Bone marrow (tissue), 2 donors: ENCODE measurements at regions not wholly inside any gene's neighbourhood (a gene's known extent, or its start where the extent isn't known, plus 50 kb on each side); places are given as distances from the start of the nearest gene placed in this dataset.

Experiments used
- DNase-seq, 2 donors: peaks; one replicate each; lab custom pipeline; 2025; lab: John Stamatoyannopoulos, UW

DNA sequence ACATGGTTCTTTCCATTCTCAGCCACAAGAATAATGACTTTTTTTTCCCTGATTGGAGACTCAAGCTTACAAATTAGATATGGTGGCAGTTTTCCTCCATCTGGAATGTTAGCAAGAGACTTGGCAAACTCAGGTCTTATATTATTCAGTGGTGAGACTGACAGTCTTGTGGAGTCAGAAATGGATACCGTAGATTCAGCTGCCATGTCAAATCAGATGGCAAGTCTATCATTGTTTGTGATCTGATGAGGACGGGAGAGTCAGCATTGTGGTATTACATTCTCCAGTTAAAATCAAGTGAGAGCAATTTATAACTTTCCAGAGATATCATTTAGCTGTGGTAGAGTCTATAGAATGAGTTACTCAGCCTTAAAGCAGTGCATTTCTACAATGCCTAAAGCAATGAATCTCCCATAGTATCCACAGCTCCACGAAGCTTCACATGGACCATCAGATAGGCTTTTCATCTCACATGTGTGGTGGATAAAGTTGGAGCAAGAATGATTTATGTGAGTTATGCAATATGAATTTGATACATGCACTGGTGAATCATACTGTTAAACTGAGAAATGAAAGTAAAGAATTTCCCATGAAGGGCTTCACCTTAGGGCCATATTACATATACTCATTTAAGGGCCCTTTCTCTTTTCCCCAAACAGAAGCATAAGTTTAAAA lies 430.6 kb downstream of the ZNF608 start:
- no peak for DNase-seq

DNA sequence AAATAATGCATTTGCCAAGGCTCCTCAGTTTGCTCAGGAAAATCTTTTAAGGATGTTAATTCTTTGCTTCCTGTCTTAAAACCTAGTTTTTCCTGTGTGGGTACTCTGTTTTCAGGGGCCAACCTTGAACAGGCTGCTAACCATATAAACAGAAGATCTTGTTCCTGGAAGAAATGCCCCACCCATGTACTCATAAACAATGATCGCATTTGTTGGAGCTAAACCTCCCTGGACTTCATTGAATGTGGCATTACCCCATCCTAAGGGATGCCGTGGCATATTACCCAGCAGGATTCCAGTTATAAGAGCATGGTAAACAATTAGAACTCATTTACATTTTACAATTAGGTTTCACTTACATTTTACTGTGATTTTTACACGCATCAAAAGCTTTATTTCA lies 436.0 kb downstream of the ZNF608 start:
- no peak for DNase-seq

DNA sequence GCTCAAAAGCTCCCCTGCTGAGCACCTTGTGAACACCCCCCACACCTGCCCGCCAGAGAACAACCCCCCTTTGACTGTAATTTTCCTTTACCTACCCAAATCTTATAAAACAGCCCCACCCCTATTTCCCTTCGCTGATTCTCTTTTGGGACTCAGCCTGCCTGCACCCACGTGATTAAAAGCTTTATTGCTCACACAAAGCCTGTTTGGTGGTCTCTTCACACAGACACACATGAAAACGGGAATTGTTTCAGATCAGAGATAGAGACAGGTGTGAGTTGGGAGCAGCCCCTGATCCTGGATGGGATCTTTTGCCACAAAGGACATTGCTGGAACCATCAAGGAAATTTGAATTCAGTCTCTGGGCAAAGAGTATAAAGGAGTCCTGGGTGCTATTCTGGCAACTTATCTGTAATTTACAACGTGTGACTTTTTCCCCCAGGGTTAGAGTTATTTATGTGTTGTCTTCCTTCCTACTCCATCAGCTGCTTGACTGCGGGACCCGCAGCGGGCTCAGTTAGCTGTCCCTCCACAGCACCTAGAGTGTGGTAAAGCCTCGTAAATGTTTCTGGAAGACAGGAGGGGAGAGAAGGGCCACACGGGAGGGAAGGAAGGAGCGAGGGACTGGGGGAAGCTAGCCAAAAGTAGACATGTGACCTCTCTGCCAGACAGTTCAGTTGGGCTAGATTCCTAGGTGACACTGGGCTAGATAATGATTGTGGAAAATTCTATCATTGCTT lies 437.0 kb downstream of the ZNF608 start:
- DNase-seq = no peak

DNA sequence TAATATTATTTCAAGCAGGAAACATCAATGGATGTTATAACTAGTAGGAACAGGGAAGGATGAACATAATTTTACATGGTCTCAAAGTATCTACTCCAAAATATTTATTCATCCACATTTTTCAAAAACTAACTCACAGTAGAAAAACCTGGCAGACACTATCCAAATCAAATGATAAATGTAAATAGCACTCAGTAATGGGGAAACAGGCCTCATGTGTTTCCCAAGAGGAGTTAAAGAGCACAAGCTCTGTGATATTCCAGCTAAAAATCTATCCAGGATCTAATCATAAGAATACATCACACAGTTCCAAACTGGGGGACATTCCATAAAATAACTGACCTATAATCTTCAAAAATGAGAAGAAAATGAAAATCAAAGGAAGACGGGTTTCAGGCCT lies 443.1 kb downstream of the ZNF608 start:
- DNase-seq = no peak

DNA sequence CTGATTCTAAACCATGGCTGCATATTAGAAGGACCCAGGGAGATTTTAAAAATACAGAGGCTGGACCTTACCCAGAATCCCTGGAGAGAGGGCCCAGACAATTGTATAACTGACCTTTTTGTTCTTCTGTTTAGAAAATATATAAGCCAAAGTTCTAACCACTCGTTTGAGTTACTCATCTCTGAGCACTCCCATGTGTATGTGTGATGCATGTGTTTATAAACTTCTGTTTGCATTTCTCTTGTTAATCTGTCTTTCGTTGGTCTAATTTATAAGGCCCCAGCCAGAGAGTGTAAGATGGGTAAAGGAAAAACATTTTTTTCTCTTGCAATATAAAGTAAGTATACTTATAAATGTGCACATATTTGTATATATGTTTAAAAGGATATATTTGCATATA lies 443.9 kb downstream of the ZNF608 start:
- DNase-seq = no peak

DNA sequence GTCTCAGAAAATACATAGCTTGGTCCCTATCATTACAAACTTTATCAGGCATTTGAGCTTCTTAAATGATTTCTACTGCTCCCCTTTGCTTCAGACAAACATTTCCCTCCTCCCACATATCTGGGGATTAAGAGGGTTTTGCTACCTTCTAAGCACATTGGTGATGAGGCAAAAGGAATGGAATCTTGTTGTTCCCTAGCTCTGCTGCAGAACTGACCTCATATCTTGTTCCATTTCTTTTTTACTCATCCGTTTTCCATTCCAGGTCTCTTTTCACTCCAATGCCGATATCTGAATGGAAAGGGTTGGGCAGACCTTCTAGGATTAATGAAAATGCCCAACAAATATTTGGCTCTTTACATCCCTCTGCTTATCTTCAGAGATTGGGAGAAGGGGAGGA lies 444.6 kb downstream of the ZNF608 start:
- DNase-seq = no peak

DNA sequence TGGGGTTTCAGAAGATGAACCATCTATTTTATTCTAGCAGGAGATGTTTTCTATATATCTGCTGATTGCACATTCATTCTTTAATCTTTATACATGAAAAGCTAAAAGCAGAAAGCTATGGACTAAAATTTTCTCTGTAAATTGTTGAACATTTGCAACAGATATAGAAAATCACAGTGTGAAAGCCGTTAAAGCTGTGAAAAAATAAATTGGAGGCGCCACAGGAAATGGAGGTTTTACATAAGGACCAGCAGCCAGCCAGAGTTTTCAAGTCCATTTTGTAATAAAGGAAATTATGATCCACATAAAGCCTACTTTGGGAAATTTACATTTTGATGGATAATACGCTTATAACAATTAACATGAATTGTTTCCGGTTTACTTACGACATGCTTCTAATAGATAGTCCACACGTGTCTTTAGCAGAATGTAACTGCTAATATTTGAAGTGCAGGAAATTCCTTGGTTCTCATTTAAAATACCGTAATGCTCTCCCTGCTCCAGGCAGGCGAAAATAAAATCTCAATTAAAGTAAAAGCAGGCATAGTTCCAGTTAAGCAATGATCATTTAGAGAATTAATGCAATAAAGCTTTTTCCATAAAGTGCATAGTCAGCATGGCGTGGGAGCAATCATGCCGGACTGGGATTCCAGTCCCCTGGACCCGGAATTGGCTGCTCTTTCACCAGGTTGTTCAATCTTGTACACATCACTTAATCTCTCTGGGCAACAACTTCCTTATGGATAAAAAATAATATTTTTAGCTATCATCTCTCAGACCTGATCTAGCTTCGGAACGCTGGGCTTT lies 445.4 kb downstream of the ZNF608 start:
- no peak for DNase-seq

DNA sequence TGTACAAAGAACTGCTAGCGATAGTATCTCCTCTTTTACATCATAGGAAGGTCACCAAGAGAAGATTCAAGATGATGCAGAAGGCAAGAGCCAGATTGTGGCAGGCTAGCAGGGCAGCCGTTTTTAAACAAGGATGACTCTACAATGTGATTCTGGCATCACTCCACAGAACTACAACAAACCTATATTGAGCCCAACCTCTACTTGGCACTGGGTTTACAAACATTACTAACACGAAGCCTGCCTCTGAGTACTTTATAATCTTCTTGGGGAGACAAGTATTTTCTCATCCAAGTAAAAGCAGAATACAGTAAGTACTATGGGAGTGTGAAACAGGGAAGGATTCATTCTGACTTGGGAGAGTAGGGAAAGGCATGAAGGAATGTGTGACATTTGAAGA lies 448.6 kb downstream of the ZNF608 start:
- no peak for DNase-seq

DNA sequence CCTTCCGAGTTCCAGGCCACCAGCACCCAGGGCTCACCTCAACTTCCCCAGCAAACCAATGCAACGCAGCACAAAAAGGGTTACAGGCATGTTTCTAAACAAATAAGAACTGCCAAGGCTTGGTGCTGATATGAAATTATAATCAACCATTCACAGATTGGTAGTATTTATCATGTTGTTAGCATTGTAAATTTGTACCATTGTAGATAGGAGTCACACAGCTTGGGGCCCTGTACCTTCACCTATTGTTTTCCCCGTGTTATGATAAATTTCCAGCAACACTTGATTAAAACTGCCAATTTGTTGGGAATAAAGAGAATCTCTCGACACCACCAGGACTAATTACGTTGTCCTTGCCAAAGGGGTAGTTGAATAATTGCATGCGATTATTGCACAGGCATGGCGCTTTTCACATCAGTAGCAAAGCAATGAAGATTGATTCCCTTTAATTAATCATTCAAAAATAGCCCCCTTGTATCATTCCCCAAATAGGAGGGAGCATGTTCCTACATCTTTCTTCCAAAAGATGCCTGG lies 454.1 kb downstream of the ZNF608 start:
- no peak for DNase-seq

DNA sequence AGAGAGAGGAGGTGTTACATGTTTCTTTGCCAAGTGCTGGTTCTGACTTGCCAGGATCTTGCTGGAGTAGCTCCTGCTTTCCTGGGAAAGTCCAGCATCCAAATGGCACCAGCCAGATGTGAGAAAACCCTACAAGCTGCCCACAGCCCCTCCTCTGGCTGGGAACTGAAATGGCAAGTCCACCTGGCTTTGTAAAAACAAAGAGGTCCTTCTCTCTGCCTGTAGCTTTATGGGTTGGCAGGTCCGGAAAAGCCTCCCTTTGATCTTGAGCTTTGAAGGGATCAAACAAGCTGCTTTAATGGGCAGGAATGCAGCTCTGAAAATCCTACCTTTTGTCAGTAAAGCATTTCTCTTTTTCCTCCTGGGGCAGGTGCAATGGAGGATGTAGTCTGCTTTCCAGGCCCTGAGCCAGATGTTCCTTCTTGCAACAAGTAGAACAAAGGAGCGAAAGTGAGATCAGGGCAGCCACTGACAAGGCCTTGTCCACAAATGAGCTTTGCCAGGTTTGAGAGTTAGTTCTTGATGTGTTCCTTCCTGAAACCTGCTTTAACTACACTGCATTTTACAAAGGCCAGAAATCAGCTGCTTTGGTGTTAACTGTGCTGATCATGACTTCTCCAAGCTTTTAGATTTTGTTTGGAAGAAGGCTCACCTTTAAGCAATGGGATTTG lies 456.7 kb downstream of the ZNF608 start:
- no peak for DNase-seq

DNA sequence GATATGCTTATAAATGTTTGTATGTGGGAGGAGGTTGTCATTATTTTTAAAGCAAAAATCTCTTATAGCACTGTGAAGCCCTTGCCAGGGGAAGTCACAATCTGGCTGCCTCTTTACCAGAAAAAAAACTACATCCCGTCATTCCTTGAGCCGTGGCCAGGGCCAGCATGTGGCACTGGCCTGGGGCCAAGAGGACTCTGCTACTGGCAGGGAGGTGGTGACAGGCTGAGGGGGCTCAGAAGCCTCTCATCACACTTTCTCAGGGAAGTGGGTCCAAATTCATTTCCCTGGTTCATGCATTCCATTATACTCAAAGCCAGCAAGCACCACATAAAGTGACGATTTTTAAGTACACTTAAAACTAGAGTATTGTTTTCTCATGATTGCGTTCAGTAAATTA lies 457.3 kb downstream of the ZNF608 start:
- no peak for DNase-seq

DNA sequence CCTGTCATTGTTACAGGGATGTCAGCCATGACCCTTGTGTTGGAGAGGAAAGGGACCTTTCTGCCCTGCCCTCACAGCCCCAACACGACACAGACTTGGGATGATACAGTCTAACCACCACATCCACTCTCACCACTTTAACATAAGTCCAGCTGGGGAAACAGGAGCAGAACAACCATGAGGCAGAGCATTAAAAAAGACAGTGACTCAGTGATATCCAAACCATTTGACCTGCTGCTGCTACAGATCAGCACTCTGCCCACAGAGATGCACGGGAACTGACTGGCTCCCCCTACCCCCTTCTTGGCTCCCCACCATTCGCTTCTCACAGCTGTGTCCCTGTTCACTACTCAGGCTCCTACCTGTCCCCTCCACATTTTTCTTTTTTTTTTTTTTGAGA lies 458.6 kb downstream of the ZNF608 start:
- no peak for DNase-seq

DNA sequence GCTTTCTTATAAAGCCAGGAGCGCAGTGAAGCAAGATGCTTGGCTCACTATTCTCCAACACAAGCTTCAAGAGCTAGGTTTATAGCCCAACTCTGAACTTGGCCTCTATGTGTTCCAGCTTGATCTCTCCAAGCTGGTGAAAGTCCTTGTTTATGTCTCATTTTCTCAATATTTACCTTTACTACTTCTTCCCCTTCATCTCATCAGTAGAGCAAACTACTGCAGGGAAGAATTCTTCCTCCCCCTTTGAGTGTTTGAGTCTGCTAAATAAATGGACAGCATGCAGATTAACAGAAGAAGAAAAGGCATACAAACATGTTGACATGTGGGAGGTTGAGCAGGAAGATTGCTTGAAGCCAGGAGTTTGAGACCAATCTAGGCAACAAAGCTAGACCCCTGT lies 460.7 kb downstream of the ZNF608 start:
- DNase-seq = no peak

DNA sequence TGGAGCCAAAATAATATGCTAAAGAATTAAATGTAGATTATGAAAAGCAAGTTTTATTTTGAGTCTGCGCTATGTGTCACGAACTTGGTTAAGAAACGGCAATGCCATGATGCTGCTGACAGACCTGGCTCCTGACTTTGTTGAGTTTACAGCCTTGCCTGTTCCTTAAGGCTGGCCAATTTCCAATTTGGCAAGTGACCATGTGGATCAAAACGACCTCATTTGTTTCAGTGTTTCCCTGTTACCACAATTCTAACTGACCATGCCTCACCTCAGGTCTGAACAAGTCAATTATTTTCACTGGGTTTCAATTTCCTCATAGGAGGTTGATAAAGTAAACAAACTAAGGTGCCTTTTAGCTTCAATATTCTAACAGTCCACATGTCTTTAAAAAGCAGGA lies 461.4 kb downstream of the ZNF608 start:
- DNase-seq = no peak

DNA sequence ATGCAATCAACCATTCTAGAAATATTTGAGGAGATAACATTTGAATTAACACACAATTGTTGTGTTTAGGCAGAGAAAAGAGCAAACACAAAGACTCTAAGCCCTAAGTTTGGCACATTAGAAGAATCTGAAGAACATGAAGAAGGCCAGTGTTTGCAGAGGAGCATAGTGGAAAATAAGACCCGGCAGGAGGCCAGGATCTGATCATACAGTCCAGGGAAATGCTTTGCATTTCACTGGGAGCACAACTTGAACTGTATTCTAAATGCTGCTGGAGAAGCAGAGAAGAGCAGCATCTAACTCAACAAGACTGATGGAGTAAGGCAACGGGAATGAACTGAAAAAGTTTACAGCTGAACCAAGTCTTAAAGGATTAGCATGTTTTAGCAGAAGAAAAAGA lies 463.4 kb downstream of the ZNF608 start:
- DNase-seq = no peak

DNA sequence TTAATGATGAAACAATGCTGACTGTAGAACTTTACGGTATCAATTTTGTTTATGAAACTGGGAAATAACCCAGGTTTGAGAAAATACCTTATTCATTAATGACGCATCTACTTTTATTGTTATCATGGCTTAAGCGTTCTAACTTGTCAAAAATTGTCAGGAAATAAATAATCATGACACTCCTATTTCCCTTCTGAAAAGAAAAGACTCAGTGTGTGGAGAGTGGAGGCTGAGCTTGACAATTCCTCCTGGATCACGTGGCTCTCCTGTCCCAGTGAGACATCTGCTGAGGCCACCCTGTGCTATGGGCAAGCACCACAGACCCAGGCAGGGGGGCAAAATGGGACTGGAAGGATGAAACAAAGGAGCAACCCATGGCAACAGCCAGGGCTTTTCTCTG lies 466.4 kb downstream of the ZNF608 start:
- no peak for DNase-seq

DNA sequence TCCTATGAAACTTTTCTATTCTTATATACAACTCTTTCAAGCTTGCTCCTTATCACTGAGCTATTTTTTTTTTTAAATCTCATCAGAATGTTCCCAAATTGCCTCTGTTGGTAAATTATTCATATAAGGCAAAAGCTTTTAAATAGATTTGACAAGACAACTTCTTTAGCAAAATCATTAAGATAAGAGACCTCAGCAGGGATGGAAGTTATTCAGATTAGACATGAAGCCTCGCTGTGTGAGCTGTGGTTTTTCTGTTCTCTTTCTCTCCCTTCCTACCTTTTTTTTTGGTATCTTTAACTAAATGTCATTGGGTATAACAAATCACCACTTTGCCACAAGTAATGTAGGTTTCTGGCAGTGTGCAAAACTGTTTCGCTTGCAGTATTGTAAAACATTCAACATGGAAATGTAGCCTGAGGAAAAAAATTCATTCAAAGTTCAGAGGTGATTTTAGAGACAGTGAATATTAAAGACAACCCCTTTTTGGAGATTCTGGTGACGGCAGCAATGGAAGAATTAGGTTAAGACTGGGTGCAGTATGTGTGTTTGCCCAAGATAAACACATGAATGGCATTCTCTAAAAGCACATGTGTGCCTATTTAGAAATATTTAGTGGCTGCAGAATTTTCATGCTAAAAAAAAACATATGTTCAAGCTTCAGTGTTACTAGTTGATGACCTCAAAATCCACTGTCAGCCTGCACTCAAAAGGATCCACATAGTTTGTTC lies 467.1 kb downstream of the ZNF608 start:
- no peak for DNase-seq

DNA sequence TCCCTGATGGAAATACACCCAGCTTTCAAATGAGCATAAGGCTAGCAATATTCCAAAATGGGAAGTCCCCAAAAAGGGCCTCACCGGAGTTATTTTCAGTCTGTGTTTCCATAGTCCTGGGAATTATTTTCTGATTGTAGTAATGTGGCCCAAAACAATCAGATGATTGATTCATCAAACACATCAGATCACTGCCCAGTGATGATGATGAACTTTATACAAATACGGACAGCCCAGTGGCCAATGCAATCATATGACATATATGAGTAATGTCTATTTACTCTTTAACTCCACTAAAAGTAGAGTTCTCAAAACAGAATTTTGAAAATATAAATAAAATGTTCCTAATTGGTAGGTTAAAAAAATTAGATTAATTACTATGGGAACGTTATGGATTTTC lies 467.8 kb downstream of the ZNF608 start:
- no peak for DNase-seq

DNA sequence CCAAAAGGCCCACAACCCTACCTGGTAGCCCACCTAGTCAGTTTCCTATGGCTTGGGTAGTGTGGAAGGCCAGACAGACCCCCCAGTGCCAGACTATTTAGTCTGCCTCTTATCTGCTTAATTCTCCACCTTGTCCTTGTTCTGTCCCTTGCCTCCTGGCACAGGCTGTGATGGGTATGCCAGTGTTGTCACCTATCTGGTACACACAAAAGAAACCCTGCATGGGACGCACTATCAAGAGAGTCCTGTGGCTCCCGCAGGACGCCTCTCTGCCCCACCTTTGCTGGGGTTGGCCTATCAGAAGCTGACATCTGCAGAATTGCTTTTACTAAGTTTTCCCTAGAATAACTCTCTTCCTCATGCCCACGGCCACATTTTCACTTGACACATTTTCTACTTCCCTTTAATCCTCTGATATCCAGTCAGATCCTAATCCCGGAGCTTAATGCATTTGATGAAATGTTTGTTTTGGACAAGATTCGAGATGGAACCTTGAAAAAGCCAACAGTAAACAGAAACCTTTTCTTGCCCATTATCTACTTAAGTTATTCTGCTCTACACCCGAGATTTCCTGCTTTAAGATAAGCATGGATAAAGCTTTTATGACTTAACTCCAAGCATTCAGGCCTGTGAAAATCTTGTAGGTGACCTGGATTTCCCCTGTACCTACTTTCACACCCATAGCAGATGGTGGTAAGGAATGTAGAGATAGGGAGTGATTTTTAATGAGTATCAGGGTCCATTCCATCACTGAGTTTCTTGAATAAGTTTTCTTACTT lies 468.5 kb downstream of the ZNF608 start:
- no peak for DNase-seq

DNA sequence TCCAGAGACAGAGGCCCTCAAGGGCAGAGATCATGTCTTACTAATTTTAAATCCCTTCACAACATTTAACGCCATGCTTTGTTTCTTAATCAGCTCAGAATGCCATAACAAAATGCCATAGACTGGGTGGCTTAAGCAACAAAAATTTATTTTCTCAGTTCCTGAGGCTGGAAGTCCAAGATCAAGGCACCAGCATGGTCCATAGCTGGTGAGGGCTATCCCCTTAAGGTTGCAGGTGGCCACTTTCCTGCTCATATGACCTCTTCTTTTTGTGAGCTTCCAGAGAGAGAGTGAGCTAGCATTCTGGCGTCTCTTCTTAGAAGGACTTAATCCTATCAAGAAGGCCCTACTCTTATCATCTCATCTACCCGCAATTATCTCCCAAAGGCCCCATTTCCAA lies 470.3 kb downstream of the ZNF608 start:
- no peak for DNase-seq

DNA sequence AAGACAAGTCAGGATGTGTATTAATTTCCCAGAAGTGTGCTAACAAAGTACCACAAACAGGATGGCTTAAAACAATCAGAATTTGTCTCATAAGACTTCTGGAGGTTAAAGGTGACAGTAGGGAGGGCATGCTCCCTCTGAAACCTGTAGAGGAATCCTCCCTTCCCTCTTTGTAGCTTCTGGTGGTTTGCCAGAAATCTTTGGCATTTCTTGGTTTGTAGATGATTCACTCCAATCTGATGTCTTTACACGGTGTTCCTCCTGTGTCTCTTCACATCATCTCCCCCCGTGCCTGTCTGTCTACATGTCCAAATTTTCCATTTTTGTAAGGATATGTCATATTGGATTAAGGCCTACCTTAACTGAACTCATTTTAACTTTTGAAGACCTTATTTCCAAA lies 471.5 kb downstream of the ZNF608 start:
- DNase-seq = no peak
